ENCODE measurements at regions not wholly inside any gene's neighbourhood (a gene's known extent, or its start where the extent isn't known, plus 50 kb on each side); places are given as distances from the start of the nearest gene placed in this dataset.

DNA sequence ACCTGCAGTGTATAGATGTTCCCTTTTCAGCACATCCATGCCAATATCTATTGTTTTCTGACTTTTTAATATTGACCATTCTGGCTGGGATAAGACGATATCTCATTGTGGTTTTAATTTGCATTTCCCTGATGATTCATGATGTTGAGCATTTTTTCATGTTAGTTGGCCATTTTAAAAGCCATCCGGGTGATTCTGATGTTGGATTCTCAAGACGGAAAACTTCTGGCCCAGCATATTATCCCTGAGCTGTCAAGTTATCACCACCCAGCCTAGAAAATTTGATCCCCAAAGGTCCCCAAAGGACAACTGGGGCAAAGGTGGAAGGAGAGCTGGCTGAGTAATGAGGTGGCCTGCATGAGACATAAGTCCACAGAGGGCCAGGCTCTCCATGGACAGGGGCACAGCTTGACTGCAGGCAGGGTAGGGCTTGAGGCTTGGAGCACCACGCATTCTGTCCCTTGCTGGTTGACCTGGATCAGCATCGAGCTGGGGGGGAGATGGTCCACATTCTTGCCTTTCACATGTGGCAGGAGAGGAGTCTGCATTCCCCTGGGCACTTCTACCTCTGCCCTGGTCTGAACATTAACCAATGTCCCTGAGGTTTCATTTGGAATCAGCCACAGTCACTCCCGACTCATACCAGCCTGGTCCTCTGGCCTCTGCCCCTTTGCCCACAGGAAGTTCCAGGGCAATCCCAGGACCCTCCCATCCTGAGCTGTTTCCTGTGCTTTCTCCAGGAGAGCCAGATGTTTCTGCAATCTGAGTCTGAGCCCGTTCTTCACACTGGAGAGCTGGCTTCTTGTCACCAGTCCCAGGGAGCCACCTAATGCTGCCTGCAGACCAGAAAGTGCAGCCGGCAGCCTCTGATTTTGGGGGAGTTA lies 69.2 kb downstream of the ISG20 start:
- no peak for ATAC-seq
- no peak for TF ChIP-seq CTCF (IDR thresholded peaks at IDR 0.05)
- H3K27ac ChIP-seq, result no peak overlapping the region
- H3K27me3 ChIP-seq, result peaks cover 3 to 70% of the 10 kb centered on the region in 2 donors
- H3K4me3 ChIP-seq, result no peak overlapping the region
- H3K4me1 ChIP-seq, result no peaks in the 10 kb centered on the region
- H3K9me3 ChIP-seq, result no peaks in the 10 kb centered on the region
- H3K36me3 ChIP-seq, result no peaks in the 10 kb centered on the region
- intact Hi-C loops (cut with DNase I), result no loop called here
- no peak for DNase-seq

DNA sequence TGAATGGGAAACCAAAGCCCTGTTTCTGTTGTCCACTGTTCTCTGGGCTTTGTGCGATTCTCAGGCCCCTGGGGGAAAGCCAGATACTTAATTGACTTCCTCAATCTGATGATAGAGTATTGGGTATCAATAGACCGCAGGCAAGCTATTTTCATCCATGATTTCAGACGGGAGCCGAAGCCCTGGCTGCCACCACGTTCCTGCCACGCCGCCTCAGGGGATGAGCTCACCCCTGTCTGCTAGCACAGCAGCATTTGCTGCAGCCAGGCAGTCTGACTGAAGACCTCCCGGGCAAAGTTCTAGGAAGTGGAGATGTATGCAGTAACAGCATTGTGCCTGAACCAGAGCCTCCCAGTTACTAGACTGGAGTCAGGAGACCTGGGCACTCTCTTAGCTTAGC lies 69.8 kb downstream of the ISG20 start:
- TF ChIP-seq CTCF (IDR thresholded peaks at IDR 0.05), result no peak
- H3K4me1 ChIP-seq, result no peaks in the 10 kb centered on the region
- no peaks in the 10 kb centered on the region for H3K36me3 ChIP-seq
- H3K4me3 ChIP-seq, result no peak overlapping the region
- H3K27me3 ChIP-seq, result peaks cover 3 to 77% of the 10 kb centered on the region in 2 donors
- H3K27ac ChIP-seq, result no peak overlapping the region
- no peaks in the 10 kb centered on the region for H3K9me3 ChIP-seq
- intact Hi-C loops (cut with DNase I), result no loop called here
- DNase-seq, result no peak
- no peak for ATAC-seq

- intact Hi-C loops (cut with DNase I), result no loop called here
- H3K9me3 ChIP-seq, result no peaks in the 10 kb centered on the region
- no peaks in the 10 kb centered on the region for H3K36me3 ChIP-seq
- no peak for TF ChIP-seq CTCF (IDR thresholded peaks at IDR 0.05)
- DNase-seq (no peak), ATAC-seq (no peak)
- peaks cover 3 to 71% of the 10 kb centered on the region in 2 donors for H3K27me3 ChIP-seq
- H3K27ac ChIP-seq, result no peak overlapping the region
- H3K4me1 ChIP-seq, result no peaks in the 10 kb centered on the region
- H3K4me3 ChIP-seq, result no peak overlapping the region
Measured at GRCh38 chr15:88710027-88710715, 71.4 kb downstream of the ISG20 start.

DNA sequence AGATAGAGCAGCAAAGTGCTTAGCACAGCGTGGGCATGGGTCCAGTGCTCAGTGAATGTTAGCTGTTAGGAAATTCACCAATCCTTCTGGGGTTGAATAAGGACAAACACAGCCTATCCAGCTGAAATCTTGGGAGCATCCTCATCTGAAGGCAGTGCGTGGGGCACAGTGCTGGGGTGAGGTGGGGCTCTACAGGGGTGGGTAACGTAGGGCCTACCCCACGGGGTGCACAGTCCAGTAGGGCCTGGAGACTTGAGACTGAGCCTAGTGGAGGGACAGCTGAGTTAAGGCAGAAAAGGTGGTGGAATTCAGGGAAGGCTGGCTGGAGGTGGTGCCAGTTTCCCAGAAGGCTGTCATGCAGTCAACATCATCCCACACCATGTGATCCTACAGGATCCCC lies 73.0 kb downstream of the ISG20 start:
- no peak for DNase-seq
- Histone ChIP-seq H3K4me3 (no peak overlapping the region), H3K27me3 (peaks cover 0 to 62% of the 10 kb centered on the region in 2 donors), H3K36me3 (no peaks in the 10 kb centered on the region), H3K4me1 (no peaks in the 10 kb centered on the region), H3K27ac (no peak overlapping the region), H3K9me3 (no peaks in the 10 kb centered on the region)
- no peak for TF ChIP-seq CTCF (IDR thresholded peaks at IDR 0.05)
- intact Hi-C loops (cut with DNase I), result no loop called here
- ATAC-seq, result no peak

GRCh38 chr15:88714782-88715372 lies 76.1 kb downstream of the ISG20 start:
- Histone ChIP-seq H3K36me3 (no peaks in the 10 kb centered on the region), H3K4me1 (no peaks in the 10 kb centered on the region), H3K4me3 (no peak overlapping the region), H3K27ac (no peak overlapping the region), H3K9me3 (no peaks in the 10 kb centered on the region), H3K27me3 (peaks cover 0 to 59% of the 10 kb centered on the region in 2 donors)
- ATAC-seq, result no peak
- DNase-seq, result no peak
- TF ChIP-seq CTCF (IDR thresholded peaks at IDR 0.05), result no peak
- intact Hi-C loops (cut with DNase I), result no loop called here
